ENCODE measurements at regions not wholly inside any gene's neighbourhood (a gene's known extent, or its start where the extent isn't known, plus 50 kb on each side); places are given as distances from the start of the nearest gene placed in this dataset.

- no peak for DNase-seq (ENCODE audit: low read depth in 1 of 2, low spot score in 1 of 2)
- Histone ChIP-seq H3K4me3 (replicated peaks; ENCODE audit: insufficient read depth, low read length) (no peak overlapping the region), H3K27ac (replicated peaks) (no peak overlapping the region), H3K27me3 (ENCODE audit: insufficient read depth, poor library complexity, severe bottlenecking) (no peaks in the 10 kb centered on the region)
- no peak for TF ChIP-seq REST (IDR thresholded peaks at IDR 0.05; ENCODE audit: insufficient replicate concordance, low read depth)
- no peak for TF ChIP-seq GABPA (IDR thresholded peaks at IDR 0.05; ENCODE audit: low read depth)
- no peak for TF ChIP-seq SPI1 (IDR thresholded peaks at IDR 0.05; ENCODE audit: borderline replicate concordance, low read depth)
- TF ChIP-seq POLR2AphosphoS5 (IDR thresholded peaks at IDR 0.05; ENCODE audit: low read depth) = no peak
- TF ChIP-seq CTCF (IDR thresholded peaks at IDR 0.05; ENCODE audit: insufficient read depth, low read length) = no peak
Measured at GRCh38 chr20:59094576-59094975, 52.0 kb upstream of the PRELID3B start.
